B cell (primary cell): ENCODE measurements at regions not wholly inside any gene's neighbourhood (a gene's known extent, or its start where the extent isn't known, plus 50 kb on each side); places are given as distances from the start of the nearest gene placed in this dataset.

Source experiments
- ATAC-seq: fragments of 200-7000 bp; cut with Tn5 transposase; one replicate; pipeline ENCODE4 v1.10.0; 2021; ENCODE audit warnings: low read depth, mild to moderate bottlenecking, moderate number of reproducible peaks, moderate library complexity
- CTCF ChIA-PET: fragments of 350-600 bp; sonication (Branson Sonifier 250); formaldehyde crosslinking; loops from one replicate; lab custom pipeline; 2021; ENCODE audit warnings: antibody characterized with exemption, inconsistent platforms; lab: Charles Lee
- POLR2A ChIA-PET: fragments of 350-600 bp; sonication (Branson Sonifier 250); formaldehyde crosslinking; loops from one replicate; lab custom pipeline; 2021; ENCODE audit warnings: antibody characterized with exemption; lab: Charles Lee
- DNase-seq: peaks from one replicate; pipeline ENCODE4 v3.0.0; 2013
- H2AFZ ChIP-seq: 2 replicates; pipeline ENCODE4 v1.6.1; 2012; ENCODE audit warnings: mild to moderate bottlenecking, low read depth, low read length; ENCODE audit not compliant: insufficient read depth, poor library complexity, severe bottlenecking
- H3K27ac ChIP-seq, 2 donors: 1 replicate in 1 of 2; 2 replicates in 1 of 2; pipeline ENCODE4 v1.5.1; 2012 to 2013; ENCODE audit warnings: low read length in 2 of 2, mild to moderate bottlenecking in 2 of 2, moderate library complexity in 1 of 2
- H3K27me3 ChIP-seq, 4 experiments: fragments of 200-600 bp in 1 of 4; sonication (generic) in 1 of 4; replicated peaks in 1 of 4; 1 replicate in 2 of 4; 2 replicates in 2 of 4; pipeline versions ENCODE4 v1.6.1 to v1.7.0; 2013 to 2016; ENCODE audit warnings: low read length in 3 of 4, mild to moderate bottlenecking in 2 of 4, mixed read lengths in 1 of 4, moderate library complexity in 1 of 4; ENCODE audit not compliant: insufficient read depth in 4 of 4, control insufficient read depth in 3 of 4; ENCODE audit errors: control extremely low read depth in 1 of 4
- H3K36me3 ChIP-seq, 2 experiments: replicated peaks in 1 of 2; 1 replicate in 1 of 2; 2 replicates in 1 of 2; pipeline versions ENCODE4 v1.6.1 to v1.7.1; 2013; ENCODE audit warnings: low read length in 1 of 2; ENCODE audit not compliant: insufficient read depth in 2 of 2, control insufficient read depth in 1 of 2; ENCODE audit errors: control extremely low read depth in 1 of 2, extremely low read depth in 1 of 2
- H3K4me1 ChIP-seq, 2 donors: fragments of 200-600 bp in 1 of 2; sonication (generic) in 1 of 2; 1 replicate in 1 of 2; 2 replicates in 1 of 2; pipeline versions ENCODE4 v1.5.1 to v1.6.1; 2013 to 2017; ENCODE audit warnings: low read length in 2 of 2; ENCODE audit not compliant: control insufficient read depth in 2 of 2, insufficient read depth in 2 of 2
- H3K4me2 ChIP-seq: replicated peaks from 2 replicates; pipeline ENCODE3; 2012; ENCODE audit warnings: mild to moderate bottlenecking, low read depth, low read length; ENCODE audit not compliant: poor library complexity, severe bottlenecking
- H3K4me3 ChIP-seq, 5 experiments: fragments of 200-600 bp in 1 of 5; sonication (generic) in 1 of 5; 1 replicate in 3 of 5; 2 replicates in 2 of 5; pipeline versions ENCODE4 v1.5.1 to v1.7.0; 2011 to 2016; ENCODE audit warnings: low read length in 4 of 5, mild to moderate bottlenecking in 4 of 5, low read depth in 2 of 5, control low read depth in 1 of 5, moderate library complexity in 1 of 5; ENCODE audit not compliant: insufficient read depth in 1 of 5; ENCODE audit errors: control extremely low read depth in 1 of 5, extremely low read depth in 1 of 5
- H3K79me2 ChIP-seq: fragments of 200-600 bp; sonication (generic); one replicate; pipeline ENCODE4 v1.6.0; 2016; ENCODE audit warnings: low read length; ENCODE audit not compliant: control insufficient read depth, insufficient read depth
- H3K9ac ChIP-seq: fragments of 200-600 bp; sonication (generic); 2 replicates; pipeline ENCODE4 v1.6.1; 2017; ENCODE audit warnings: mild to moderate bottlenecking, low read length, moderate library complexity
- H3K9me3 ChIP-seq, 3 donors: one replicate each; pipeline versions ENCODE4 v1.6.1 to v1.7.1; 2013; ENCODE audit warnings: low read length in 2 of 3; ENCODE audit not compliant: control insufficient read depth in 2 of 3, insufficient read depth in 1 of 3; ENCODE audit errors: control extremely low read depth in 1 of 3
- H4K20me1 ChIP-seq: 2 replicates; pipeline ENCODE4 v1.6.0; 2012; ENCODE audit warnings: mild to moderate bottlenecking, low read length; ENCODE audit not compliant: insufficient read depth, control insufficient read depth, poor library complexity, severe bottlenecking
- H3K27ac Mint-ChIP-seq: one replicate; pipeline ENCODE4 v1.8.0; 2021; ENCODE audit warnings: mixed read lengths
- H3K27me3 Mint-ChIP-seq: one replicate; pipeline ENCODE4 v1.8.0; 2021; ENCODE audit warnings: mixed read lengths
- H3K4me1 Mint-ChIP-seq: one replicate; pipeline ENCODE4 v1.8.0; 2021; ENCODE audit warnings: mixed read lengths
- H3K4me3 Mint-ChIP-seq: one replicate; pipeline ENCODE4 v1.8.0; 2021; ENCODE audit warnings: mixed read lengths
- H3K9me3 Mint-ChIP-seq: one replicate; pipeline ENCODE4 v1.8.0; 2022; ENCODE audit warnings: mixed read lengths; ENCODE audit not compliant: insufficient read depth
- EZH2 ChIP-seq: IDR thresholded peaks from 2 replicates; pipeline ENCODE4 v1.6.1; 2012; ENCODE audit warnings: borderline replicate concordance, low read depth, mild to moderate bottlenecking, moderate library complexity, low read length; ENCODE audit not compliant: insufficient read depth, poor library complexity, severe bottlenecking
- WGBS: methylation state at CpG from one replicate; pipeline ENCODE4 v1.1.5; 2013; ENCODE audit warnings: missing lambda C conversion rate; ENCODE audit not compliant: insufficient coverage; 5-methylcytosine and 5-hydroxymethylcytosine counted together
- intact Hi-C: fragments of 100-400 bp; cut with micrococcal nuclease; formaldehyde crosslinking; loops from one replicate; pipeline ENCODE4 v1.10.0; 2022
- TF ChIP-seq, protein P1 (sequence below): fragments of 200-600 bp; IDR thresholded peaks from one replicate; pipeline ENCODE4 v1.8.0; 2022; ENCODE audit warnings: antibody characterized with exemption, mild to moderate bottlenecking

DNA sequence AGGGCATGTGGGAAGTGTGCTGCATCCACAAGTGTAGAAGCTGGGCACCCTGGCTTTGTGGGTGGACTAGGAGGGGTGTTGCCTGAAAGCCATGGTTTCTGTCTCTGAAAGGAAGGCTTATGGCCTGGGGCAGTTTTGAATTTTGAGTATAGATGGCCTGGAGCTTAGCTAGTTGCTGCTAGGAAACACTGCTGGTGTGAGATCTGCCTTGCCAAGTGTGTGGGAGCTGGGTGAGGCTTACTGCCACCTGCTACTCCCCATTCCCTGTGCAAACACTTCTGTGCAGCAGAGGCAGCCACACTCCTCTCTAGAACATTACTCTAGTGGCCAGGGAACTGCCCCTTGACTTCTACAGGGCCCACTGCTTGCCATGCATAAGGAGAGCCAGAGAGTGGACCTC lies 831.7 kb upstream of the LRRTM1 start:
- no peak overlapping the region for H3K9ac ChIP-seq
- Mint-ChIP-seq H3K27ac (no peak overlapping the region), H3K4me3 (no peak overlapping the region), H3K4me1 (no peaks in the 10 kb centered on the region), H3K9me3 (peaks cover 2% of the 10 kb centered on the region), H3K27me3 (no peaks in the 10 kb centered on the region)
- ChIA-PET POLR2A (no interaction called here), CTCF (no interaction called here)
- no peak for ATAC-seq
- H4K20me1 ChIP-seq, result no peaks in the 10 kb centered on the region
- no peaks in the 10 kb centered on the region for H3K79me2 ChIP-seq
- intact Hi-C loops, result no loop called here
- H3K4me3 ChIP-seq, result no peak overlapping the region
- TF ChIP-seq EZH2, result no peak
- TF ChIP-seq, protein P1, sequence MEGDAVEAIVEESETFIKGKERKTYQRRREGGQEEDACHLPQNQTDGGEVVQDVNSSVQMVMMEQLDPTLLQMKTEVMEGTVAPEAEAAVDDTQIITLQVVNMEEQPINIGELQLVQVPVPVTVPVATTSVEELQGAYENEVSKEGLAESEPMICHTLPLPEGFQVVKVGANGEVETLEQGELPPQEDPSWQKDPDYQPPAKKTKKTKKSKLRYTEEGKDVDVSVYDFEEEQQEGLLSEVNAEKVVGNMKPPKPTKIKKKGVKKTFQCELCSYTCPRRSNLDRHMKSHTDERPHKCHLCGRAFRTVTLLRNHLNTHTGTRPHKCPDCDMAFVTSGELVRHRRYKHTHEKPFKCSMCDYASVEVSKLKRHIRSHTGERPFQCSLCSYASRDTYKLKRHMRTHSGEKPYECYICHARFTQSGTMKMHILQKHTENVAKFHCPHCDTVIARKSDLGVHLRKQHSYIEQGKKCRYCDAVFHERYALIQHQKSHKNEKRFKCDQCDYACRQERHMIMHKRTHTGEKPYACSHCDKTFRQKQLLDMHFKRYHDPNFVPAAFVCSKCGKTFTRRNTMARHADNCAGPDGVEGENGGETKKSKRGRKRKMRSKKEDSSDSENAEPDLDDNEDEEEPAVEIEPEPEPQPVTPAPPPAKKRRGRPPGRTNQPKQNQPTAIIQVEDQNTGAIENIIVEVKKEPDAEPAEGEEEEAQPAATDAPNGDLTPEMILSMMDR, result no peak
- no peaks in the 10 kb centered on the region for H3K4me1 ChIP-seq
- DNase-seq, result no peak
- no peak overlapping the region for H2AFZ ChIP-seq
- H3K9me3 ChIP-seq, result peaks cover 0 to 9% (median 4%) of the 10 kb centered on the region in 3 donors
- H3K27ac ChIP-seq, result no peak overlapping the region
- H3K36me3 ChIP-seq, result no peaks in the 10 kb centered on the region
- H3K27me3 ChIP-seq, result no peaks in the 10 kb centered on the region
- H3K4me2 ChIP-seq, result no peak overlapping the region

DNA sequence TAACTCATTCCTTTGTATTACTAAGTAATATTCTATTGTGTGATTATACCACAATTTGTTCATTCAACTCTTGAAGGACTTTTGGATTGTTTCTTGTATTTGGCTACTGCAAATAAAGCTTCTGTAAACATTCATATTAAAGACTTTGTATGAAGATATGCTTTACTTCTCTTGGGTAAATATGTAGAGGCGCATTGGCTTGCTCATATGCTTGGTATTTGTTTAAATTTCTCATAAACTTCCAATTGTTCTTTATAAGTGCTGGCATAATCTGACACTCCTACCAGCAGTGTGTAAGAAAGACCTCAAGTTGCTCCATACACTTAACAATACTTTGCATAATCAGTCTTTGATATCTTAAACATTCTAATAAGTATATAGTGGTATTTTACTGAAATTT lies 792.8 kb upstream of the LRRTM1 start:
- Mint-ChIP-seq H3K4me3 (no peak overlapping the region), H3K9me3 (peaks cover 2% of the 10 kb centered on the region), H3K27me3 (no peaks in the 10 kb centered on the region), H3K27ac (no peak overlapping the region), H3K4me1 (no peaks in the 10 kb centered on the region)
- CTCF ChIA-PET, result no interaction called here
- DNase-seq (no peak), ATAC-seq (no peak)
- TF ChIP-seq EZH2, result no peak
- TF ChIP-seq, protein P1, result no peak
- H3K27me3 ChIP-seq, result no peaks in the 10 kb centered on the region
- intact Hi-C loops, result no loop called here
- H3K9ac ChIP-seq, result no peak overlapping the region
- no peak overlapping the region for H3K4me2 ChIP-seq
- no peaks in the 10 kb centered on the region for H4K20me1 ChIP-seq
- no CpG with 5 or more reads among the region's 1 CpG for WGBS
- no peak overlapping the region for H3K27ac ChIP-seq
- no peak overlapping the region for H2AFZ ChIP-seq
- no peaks in the 10 kb centered on the region for H3K4me1 ChIP-seq
- no peaks in the 10 kb centered on the region for H3K79me2 ChIP-seq
- H3K9me3 ChIP-seq, result no peaks in the 10 kb centered on the region
- H3K36me3 ChIP-seq, result no peaks in the 10 kb centered on the region
- no peak overlapping the region for H3K4me3 ChIP-seq
- POLR2A ChIA-PET, result no interaction called here
